ENCODE measurements at regions not wholly inside any gene's neighbourhood (a gene's known extent, or its start where the extent isn't known, plus 50 kb on each side); places are given as distances from the start of the nearest gene placed in this dataset.
"Not testable (repeated sequence)": the region's sequence is repeated elsewhere in the genome, so short reads cannot be mapped to it uniquely, and the experiment has no call there.

DNA sequence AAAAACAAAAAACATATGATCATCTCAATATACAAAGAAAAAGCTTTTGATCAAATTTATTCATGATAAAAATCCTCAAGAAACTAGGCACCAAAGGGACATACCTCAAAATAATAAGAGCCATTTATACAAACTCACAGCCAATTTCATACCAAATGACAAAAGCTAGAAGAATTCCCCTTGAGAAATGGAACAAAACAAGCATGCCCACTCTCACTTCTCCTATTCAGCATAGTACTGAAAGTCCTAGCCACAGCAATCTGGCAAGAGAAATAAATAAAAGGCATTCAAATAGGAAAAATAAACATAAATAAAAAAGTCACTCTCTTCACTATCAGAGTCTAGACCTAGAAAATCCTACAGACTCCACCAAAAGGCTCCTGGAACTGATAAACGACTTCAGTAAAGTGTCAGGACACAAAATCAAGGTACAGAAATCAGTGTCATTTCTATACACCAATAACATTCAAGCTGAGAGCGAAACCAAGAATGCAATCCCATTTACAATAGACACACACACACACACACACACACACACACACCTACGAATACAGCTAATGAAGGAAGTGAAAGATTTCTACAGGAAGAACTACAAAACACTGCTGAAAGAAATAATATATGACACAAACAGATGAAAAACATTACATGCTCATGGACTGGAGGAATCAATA lies 1486.2 kb upstream of the SEL1L start:
- no peak for DNase-seq

DNA sequence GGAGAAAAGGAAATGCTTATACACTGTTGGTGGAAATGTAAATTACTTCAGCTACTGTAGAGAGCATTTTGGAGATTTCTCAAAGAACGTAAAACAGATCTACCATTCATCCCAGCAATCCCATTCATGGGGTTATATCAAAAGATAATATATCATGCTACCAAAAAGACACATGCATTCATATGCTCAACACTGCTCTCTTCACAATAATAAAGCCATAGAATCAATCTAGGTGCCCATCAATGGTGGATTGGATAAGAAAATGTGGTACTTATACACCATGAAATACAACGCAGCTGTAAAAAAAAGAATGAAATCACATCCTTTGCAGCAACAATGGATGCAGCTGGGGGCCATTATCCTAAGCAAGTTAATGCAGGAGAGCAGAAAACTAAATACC lies 1487.7 kb upstream of the SEL1L start:
- DNase-seq: no peak

DNA sequence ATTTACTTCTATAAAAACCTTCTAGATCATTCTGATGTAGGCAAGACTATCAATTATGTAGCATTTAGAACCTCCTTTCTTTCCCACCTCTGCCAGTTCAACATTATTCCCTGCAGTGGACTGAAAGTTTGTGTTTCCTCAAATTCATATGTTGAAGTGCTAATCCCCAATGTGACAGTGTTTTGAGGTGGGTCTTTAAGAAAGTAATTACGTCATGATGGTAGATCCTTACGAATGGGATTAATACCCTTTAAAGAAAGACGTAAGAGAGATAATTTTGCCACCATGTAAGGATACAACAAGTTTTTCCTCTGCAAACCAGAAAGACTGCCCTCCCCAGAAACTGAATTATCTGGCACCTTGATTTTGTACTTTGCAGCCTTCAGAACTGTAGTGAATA lies 1489.7 kb upstream of the SEL1L start:
- DNase-seq: no peak

DNA sequence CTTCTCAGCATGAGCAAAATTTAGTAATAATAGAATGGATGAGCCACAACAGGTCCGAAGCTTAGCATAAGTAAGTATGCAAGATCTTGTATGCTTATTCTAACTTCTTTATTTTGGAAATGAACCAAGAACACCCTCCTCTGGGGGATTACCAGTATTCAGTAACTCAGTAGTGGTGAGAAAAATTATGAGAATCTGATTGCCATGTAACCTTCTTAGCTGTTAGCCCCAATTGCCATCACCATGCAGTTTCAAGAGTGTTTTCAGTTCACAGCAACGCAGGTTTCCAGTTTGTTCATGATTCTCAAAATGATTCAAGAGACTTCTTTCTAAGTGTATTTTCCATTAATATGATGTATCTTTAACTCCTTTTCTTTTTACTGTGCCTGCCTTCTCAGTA lies 1507.6 kb upstream of the SEL1L start:
- no peak for DNase-seq

DNA sequence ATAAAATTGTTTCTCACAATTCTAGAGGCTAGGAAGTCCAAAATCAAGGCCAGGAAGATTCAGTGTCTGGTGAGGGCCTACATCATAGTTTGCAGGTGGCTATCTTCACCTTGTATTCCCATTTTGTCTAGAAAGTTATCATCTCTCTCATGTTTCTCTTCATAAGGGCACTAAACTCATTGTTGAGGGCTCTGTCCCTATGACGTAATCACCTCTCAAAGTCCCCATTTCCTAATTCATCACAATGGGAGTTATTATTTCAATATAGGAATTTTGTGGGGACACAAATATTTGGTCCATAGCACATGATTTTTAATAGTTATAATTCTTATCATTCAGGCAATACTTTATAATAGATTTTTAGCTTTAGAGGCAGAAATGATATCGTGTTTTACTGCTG lies 1509.2 kb upstream of the SEL1L start:
- no peak for DNase-seq

DNA sequence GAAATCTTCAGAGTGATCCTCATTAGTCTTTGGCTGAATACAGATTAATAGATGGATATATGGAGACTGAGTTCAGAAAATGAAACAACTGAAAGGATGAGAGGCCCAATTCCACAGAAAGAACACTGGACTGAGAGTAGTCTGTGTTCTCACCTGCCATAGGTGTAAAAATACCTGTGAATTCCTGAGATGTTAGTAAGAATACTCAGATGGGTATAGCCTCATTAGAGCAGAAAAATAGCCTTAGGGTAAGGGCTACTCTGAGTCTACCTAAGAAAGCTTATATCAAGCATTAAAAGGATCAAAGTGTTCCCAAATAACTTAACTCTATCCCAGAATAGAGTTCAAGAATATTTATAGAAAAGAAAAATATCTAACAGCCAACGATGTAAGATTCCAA lies 1510.3 kb upstream of the SEL1L start:
- no peak for DNase-seq

DNA sequence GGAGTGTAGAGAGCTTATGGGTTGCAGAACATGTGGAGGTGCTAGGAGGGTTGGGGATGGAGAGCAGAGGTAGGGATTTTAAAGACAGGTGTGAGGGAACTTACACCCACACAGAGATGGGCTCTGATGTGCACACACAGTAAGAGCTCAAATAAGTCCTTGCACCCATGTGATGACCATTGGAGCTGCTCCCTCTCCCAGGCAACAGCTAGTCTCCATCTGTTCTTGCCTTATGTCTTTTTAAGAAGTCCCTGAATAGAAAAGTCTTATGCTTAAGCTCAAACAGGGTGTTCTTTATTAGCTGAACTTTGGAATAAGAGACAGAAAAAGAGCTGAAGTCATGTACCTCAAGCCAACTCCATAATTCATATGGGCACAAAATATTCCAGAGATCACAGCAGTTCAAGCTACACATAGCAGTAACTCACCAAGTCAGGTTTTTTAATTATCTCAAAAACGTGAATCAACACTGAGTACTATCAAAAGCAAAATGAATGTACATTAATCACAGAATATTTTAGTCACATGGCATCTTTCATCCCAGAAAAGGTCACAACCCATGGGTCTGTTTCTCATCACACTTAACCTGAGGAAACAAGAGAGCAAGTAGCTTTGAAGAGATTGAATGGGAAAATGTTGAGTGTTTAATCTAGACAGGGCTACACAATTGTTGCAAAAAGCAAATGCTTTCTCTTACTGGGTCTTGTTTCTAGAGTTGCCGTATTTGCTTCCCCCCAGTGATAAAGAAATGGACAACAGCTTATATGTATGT lies 1513.6 kb upstream of the SEL1L start:
- DNase-seq: no peak

DNA sequence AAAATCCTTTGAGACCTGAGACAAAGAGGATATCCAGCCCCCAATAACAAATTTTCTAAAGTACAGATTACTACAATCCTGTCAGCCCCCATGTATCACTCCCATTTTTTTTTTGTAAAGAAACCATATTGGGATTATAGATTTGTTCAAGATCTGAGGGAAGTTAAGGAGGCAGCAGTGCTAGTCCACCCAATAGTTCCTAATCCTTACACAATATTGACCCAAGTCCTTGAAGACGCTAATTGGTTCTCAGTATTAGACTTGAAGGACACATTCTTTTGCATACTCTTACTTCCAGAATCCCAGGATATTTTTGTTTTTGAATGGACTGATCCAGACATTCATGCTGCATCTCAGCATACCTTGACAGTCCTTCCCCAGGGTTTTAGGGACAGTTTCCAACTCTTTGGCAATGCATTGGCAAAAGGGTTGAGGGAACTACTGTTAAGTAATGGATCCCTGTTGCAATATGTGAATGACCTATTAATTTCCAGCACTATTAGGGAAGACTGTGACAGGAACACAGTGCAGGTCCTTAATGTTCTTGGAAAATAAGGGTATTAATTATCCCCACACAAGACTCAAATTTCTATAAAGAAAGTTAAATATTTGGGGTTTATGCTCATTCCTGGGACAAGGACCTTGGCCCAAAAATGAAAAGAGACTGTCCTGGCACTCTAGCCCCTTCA lies 1519.5 kb upstream of the SEL1L start:
- DNase-seq: no peak

DNA sequence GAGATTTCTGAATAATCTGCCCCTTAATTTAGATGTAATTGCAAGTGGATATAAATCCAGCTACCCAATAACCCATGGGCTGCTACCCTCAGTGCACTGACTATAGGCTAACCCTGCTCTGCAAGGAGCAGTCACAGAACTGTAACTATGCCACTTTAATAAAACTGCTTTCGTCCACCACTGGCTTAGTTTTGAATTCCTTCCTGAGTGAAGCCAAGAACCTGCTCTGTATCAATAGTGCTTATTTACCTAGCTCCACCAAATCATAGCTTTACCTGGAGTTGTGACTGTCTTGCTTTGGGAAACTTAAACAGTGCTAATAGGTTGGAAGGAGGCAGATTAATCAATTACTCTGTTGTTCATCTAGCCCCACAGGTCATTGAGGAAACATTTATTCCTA lies 1524.4 kb upstream of the SEL1L start:
- no peak for DNase-seq

DNA sequence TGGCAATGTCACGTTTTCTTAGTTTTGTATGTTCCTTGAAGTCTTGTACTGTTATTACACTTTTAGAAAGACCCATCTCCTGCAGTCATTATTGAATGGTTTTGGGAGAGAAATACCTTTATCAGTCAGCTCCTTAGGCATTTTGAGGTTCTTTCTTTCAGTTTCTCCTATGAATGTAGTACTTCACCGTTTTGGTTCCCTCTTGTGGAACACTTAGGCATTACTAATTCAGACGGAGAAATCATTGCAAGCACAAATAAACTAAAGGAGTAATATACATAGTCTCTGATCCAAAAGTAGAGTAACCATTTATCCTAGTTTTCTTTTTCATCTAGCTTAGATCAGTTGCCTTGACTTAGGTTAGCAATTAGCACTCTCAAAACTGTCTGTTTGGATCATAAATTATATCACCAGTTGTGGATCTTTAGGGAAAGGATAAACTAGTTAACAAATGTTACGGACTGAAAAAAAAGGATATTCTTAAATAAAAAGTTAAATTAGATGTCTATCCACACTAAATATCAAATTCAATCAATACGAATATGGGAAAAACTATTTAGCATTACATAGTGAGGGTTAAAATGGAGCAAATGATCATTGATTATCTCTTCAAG lies 1538.3 kb upstream of the SEL1L start:
- peak; percentile 60 for DNase-seq

DNA sequence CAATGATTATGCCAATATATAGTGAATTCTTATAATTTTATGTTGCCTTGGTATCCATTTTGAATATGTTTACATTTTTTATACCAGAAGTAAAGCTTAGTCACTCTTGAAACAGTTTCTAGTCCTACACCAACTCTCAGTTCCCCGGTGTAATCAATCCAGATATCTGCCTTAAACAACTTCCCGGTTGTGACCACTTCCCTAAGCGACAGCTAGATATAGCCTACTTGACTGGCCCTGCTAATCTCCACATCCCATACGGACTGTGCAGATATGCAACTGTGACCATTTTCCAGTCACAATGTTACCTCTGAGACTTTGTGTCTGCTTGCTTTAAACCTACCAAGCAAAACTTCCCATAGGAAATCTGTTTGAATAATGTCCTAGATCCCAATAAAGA lies 1551.5 kb upstream of the SEL1L start:
- no peak for DNase-seq

DNA sequence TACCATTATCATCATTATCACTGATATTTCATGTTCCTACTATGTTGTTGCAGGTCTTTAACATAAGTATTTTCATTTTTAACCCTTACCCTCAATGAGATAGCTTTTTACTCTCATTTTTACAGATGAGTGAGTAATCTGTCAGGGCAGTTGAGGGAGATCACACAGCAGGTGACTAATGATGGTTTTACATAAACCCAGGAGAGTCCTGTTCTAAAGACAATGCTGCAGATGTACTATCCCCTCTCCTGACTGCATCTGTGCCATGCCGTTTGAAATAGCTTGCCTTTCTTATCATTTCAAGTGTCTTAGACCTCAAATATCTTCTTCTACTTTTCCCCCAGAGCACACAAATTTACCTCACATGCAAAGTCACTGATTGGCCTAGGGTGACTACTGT lies 1552.1 kb upstream of the SEL1L start:
- DNase-seq: no peak

DNA sequence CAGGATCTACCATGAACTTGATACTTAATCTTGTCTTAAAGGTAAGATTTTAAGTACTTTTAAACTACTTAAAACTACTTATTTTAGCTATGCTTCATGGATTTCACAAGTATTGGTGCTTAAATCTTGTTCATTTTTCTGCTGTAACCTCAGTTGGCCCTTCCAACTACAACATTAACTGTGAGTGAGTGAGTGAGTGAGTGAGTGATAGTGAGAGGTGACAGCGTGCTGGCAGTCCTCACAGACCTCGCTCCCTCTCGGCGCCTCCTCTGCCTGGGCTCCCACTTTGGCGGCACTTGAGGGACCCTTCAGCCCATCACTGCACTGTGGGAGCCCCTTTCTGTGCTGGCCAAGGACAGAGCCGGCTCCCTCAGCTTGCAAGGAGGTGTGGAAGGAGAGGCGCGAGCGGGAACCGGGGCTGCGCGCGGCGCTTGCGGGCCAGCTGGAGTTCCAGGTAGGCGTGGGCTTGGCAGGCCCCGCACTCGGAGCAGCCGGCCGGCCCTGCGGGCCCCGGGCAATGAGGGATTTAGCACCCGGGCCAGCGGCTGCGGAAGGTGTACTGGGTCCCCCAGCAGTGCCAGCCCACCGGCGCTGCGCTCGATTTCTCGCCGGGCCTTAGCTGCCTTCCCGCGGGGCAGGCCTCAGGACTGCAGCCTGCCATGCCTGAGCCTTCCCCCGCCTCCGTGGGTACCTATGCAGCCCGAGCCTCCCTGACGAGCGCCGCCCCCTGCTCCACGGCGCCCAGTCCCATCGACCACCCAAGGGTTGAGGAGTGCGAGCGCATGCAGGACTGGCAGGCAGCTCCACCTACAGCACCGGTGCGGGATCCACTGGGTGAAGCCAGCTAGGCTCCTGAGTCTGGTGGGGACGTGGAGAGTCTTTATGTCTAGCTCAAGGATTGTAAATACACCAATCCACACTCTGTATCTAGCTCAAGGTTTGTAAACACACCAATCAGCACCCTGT lies 1558.6 kb upstream of the SEL1L start:
- not testable (repeated sequence) for DNase-seq

DNA sequence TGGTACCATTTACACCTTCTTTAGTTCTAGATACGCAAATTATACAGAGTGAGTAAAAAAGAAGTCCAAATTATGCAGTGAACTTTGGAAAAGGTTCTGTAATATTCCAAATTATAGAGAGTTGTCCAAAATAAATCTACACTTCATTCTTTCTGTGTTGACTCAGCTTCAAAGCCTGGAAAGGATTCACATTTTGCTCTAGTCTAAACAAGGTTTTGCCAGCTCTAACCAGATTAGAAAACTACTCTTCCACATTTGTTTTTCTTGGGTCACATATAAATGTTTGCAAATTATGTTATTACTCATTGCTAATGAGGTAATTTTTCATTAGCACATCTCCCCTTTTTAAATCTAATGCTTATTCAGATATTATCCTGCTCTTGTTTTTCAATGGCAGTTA lies 1562.4 kb upstream of the SEL1L start:
- DNase-seq: no peak

DNA sequence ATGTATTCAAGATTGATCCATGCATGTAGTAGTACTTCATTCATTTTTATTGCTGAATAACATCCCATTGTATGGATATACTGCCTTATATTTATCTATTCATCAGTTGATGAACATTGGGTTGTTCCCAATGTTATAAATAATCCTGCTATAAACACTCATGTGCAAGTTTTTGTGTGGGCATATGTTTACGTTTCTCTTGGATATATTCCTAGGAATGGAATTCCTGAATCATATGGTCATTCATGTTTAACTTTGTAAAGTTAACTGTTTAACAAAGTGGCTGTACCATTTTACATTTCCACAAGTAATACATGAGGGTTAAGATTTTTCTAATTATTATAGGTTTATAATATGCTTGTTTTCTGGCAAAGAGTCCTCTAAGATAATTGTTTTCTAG lies 1568.2 kb upstream of the SEL1L start:
- no peak for DNase-seq

DNA sequence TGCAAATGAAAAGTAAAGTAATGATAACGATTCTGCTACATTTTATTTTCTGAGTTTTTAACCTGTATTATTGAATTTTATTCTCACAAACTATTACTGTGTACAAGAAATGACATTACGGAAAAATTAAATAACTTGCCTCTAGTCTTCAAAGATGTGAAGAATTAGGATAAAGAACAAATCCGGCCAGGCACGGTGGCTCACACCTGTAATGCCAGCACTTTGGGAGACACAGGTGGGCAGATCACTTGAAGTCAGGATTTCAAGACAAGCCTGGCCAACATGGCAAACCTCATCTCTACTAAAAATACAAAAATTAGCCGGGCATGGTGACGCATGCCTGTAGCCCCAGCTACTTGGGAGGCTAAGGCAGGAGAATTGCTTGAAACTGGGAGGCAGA lies 1584.4 kb upstream of the SEL1L start:
- DNase-seq: no peak

DNA sequence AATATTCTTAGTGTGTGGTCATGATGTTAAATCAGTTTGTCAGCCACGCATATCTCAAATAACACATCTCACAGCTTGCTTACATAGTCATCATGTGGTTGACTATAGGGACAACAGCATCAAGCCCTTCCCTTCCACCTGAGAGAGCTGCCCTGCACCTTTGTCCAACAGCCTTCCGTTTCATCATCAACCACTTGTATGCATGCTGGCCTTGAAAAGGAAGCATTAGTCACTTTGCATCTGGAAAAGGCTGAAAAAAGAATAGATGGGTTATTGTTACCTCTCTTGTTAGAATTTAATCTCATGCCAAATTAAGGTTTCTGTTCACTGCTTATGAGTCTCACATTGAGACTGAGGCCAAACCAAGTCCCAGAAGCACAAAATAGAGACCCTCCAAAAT lies 1586.5 kb upstream of the SEL1L start:
- DNase-seq: peak; percentile 16

DNA sequence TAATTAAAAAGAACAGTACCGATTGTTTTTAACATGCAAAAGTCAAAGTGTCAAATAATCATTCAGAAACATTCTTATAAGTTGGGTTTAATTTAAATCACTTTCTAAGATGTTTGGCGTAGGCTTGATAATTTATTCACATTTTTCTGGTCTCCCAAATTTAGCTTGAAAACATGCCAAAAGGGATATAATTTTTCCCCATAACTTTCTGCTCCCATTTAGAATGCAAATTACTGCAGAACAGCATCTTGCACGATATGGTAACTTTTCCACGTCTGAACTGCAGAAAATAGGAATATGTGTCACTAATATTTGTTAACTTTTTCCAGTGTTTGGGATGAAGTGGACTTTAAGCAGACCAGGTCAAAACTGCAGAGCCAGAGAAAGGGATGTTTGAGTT lies 1592.4 kb upstream of the SEL1L start:
- DNase-seq: no peak

DNA sequence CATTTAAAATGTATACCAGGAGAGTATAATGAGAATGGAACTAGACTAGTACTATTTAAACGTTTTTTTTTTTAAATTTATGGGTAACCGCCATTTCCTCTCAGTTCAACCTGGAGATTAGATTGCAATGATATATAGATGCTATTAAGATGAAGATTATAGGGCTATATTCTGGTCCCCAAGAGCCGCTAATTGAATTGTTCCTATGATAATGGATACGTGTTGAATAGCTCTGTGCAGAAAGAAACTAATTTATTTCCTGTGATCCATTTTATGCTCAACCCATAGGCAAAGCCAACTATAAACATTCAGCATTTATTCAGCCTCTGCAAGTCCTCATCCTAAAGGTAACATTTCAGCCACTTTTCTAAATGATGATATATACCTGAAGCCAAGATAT lies 1595.1 kb upstream of the SEL1L start:
- DNase-seq: no peak

DNA sequence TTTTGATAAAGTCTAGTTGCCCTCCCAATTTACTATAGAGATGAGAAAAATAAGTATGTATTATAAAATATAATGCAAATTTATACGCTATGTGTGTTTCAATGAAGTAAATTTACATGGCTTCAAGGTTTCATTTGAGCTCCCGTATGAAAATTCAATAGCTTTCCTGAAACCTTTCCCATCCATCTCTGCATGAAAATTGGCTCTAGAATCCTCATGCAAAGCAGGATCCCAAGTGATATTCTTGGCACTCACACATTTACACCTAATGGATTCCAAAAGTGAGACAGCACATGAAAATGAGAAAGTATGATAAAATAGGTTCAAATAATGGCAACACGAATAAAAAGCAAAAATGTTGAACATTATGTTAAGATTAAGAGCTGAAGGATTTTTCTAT lies 1595.8 kb upstream of the SEL1L start:
- no peak for DNase-seq

DNA sequence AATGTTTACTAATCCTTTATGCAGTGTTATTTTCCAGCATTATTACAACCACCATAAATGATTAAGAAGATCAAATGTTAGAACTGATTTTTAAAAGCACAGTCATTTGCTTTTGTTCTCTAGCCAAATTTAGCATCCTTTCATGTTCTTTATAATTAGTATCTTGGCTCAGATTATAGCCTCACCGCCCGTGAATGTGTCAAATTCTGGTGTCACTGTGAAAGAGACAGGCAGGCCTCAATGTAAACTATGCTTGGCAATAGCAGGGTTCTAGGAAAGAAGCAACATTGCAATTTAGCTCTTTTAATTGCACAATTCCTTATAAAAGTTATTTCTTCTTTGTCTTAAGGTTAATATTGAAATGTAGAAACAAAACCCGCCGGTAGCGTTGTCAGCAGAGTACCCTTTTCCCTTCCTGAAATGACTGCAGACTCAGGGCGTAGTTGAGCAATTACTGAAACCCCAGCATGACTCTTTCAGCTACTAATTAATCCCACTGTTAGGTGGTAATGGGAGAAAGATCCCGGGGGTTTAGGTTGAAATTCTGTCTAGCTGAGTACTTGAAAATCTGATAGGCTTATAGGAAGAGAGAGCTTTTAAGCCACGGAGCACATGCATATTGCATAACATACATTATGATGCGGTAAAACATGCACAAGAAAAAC lies 1600.5 kb upstream of the SEL1L start:
- DNase-seq: no peak

DNA sequence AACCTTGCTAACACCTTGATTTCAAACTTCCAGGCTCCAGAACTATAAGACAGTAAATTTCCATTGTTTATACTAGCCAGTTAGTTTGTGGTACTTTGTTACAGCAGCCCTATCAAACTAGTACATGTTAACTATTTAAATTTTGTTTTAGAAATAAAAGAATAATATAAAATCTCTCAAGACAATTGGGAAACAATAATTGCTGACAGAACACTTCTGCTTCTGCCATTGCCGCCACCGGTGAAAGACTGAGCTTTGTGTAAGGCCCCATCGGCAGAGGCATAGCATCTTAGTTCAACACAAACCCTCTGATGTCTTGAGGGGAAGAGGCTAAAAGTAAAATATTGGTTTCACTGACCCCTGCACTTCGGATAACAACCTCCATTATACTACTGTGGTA lies 1607.1 kb upstream of the SEL1L start:
- DNase-seq: no peak

Data from DMS53 (cell line).